ENCODE measurements at regions not wholly inside any gene's neighbourhood (a gene's known extent, or its start where the extent isn't known, plus 50 kb on each side); places are given as distances from the start of the nearest gene placed in this dataset.
"Not testable (repeated sequence)": the region's sequence is repeated elsewhere in the genome, so short reads cannot be mapped to it uniquely, and the experiment has no call there.

- TF ChIP-seq ZMAT4 (CRISPR knock-in tag; IDR thresholded peaks at IDR 0.05) (no peak), ERG (CRISPR knock-in tag; IDR thresholded peaks at IDR 0.05) (no peak)
Observed at GRCh38 chr13:65497265-65497664, 1732.9 kb downstream of the PCDH9 start (continued).

- H3K4me1 Mint-ChIP-seq; H3K9me3 Mint-ChIP-seq; ATAC-seq; DNase-seq (ENCODE audit: low spot score); POLR2A ChIA-PET; H3K36me3 Mint-ChIP-seq; CTCF ChIA-PET; H3K27ac Mint-ChIP-seq; H3K4me3 Mint-ChIP-seq: not testable (repeated sequence)
- peaks cover 34% of the 10 kb centered on the region for H3K27me3 Mint-ChIP-seq (ENCODE audit: low read depth)
Observed at GRCh38 chr13:65490725-65491124, 1739.4 kb downstream of the PCDH9 start.

DNA sequence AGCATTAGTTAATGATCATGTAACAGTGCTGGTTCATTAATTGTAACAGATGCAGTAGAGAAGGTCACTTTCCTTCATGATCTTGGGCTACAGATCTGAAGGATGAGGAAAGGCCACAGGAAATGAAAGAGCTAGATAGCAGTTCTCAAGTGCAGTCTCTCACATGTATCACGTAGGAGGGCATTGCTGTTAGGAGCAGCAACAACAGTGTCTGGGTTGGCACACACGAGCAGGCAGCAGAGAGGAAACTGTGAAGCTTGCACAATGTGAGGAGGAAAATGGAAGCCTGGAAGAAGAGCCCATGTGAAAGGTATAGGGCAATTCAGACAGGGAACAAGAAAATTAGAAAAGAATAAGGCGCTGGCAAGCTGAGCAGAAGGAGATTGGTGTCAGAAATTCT lies 1741.5 kb downstream of the PCDH9 start:
- CTCF ChIA-PET, result no interaction called here
- H3K27ac Mint-ChIP-seq, result no peak overlapping the region
- POLR2A ChIA-PET, result interaction anchor here (0.7 kb wide), 1 partner anchor 261 kb away, joined by 3 read pairs; no protein-coding TSS in a partner anchor

More for the DNA sequence above, 1741.5 kb downstream of the PCDH9 start:
- H3K36me3 Mint-ChIP-seq, result no peaks in the 10 kb centered on the region
- H3K27me3 Mint-ChIP-seq (ENCODE audit: low read depth), result peaks cover 24% of the 10 kb centered on the region
- TF ChIP-seq KAT7 (CRISPR knock-in tag; IDR thresholded peaks at IDR 0.05; ENCODE audit: borderline replicate concordance) (no peak), TEAD1 (CRISPR knock-in tag; IDR thresholded peaks at IDR 0.05) (no peak), ERG (CRISPR knock-in tag; IDR thresholded peaks at IDR 0.05) (no peak), NFYB (CRISPR knock-in tag; conservative IDR thresholded peaks at IDR 0.05; ENCODE audit: low read depth) (no peak), GABPB1 (CRISPR knock-in tag; IDR thresholded peaks at IDR 0.05) (no peak), ZNF317 (CRISPR knock-in tag; IDR thresholded peaks at IDR 0.05; ENCODE audit: borderline replicate concordance, low read depth) (no peak), ZNF416 (CRISPR knock-in tag; IDR thresholded peaks at IDR 0.05) (no peak), GTF2I (CRISPR knock-in tag; conservative IDR thresholded peaks at IDR 0.05) (no peak), RORB (CRISPR knock-in tag; IDR thresholded peaks at IDR 0.05) (no peak), HMGA2 (CRISPR knock-in tag; IDR thresholded peaks at IDR 0.05) (no peak), ARID4B (CRISPR knock-in tag; IDR thresholded peaks at IDR 0.05; ENCODE audit: borderline replicate concordance) (no peak), CREM (CRISPR knock-in tag; IDR thresholded peaks at IDR 0.05) (no peak)
- TF ChIP-seq, protein P1, sequence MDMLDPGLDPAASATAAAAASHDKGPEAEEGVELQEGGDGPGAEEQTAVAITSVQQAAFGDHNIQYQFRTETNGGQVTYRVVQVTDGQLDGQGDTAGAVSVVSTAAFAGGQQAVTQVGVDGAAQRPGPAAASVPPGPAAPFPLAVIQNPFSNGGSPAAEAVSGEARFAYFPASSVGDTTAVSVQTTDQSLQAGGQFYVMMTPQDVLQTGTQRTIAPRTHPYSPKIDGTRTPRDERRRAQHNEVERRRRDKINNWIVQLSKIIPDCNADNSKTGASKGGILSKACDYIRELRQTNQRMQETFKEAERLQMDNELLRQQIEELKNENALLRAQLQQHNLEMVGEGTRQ (CRISPR knock-in tag; IDR thresholded peaks at IDR 0.05), result no peak
- TF ChIP-seq, protein P2, sequence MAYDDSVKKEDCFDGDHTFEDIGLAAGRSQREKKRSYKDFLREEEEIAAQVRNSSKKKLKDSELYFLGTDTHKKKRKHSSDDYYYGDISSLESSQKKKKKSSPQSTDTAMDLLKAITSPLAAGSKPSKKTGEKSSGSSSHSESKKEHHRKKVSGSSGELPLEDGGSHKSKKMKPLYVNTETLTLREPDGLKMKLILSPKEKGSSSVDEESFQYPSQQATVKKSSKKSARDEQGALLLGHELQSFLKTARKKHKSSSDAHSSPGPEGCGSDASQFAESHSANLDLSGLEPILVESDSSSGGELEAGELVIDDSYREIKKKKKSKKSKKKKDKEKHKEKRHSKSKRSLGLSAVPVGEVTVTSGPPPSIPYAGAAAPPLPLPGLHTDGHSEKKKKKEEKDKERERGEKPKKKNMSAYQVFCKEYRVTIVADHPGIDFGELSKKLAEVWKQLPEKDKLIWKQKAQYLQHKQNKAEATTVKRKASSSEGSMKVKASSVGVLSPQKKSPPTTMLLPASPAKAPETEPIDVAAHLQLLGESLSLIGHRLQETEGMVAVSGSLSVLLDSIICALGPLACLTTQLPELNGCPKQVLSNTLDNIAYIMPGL (CRISPR knock-in tag; IDR thresholded peaks at IDR 0.05), result no peak
- TF ChIP-seq, protein P3, sequence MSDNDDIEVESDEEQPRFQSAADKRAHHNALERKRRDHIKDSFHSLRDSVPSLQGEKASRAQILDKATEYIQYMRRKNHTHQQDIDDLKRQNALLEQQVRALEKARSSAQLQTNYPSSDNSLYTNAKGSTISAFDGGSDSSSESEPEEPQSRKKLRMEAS (CRISPR knock-in tag; IDR thresholded peaks at IDR 0.05), result no peak
- TF ChIP-seq, protein P4, sequence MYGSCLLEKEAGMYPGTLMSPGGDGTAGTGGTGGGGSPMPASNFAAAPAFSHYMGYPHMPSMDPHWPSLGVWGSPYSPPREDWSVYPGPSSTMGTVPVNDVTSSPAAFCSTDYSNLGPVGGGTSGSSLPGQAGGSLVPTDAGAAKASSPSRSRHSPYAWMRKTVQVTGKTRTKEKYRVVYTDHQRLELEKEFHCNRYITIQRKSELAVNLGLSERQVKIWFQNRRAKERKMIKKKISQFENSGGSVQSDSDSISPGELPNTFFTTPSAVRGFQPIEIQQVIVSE (CRISPR knock-in tag; IDR thresholded peaks at IDR 0.05; ENCODE audit: borderline replicate concordance), result no peak
- DNase-seq (ENCODE audit: low spot score) (no peak), ATAC-seq (no peak)
- peaks cover 4% of the 10 kb centered on the region; the same call in 1 of the 2 replicates for H3K4me1 Mint-ChIP-seq
- H3K9me3 Mint-ChIP-seq, result peaks cover 9% of the 10 kb centered on the region
- H3K4me3 Mint-ChIP-seq, result no peak overlapping the region
